ENCODE measurements at regions not wholly inside any gene's neighbourhood (a gene's known extent, or its start where the extent isn't known, plus 50 kb on each side); places are given as distances from the start of the nearest gene placed in this dataset.

DNA sequence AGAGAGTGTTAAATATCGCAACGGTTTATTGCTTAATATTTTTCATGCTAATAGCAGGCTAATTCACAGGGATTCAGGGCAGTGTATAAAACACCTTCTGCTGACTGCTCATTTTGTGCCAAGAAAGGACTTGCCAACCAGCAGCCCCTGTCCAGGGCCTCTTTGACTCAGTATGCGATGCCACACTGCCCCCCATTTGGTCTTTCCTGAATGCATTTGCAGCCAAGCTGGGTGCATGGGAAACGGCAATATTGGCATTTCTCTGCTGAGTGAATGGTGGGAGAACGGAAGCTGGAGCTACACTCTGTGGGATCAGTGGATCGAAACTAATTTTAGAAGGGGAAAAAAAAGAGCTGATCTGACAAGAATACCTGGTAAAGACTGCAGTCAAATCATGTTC lies 152.9 kb upstream of the C16orf82 start:
- no peak for DNase-seq (ENCODE audit: low read depth)
- H3K4me3 ChIP-seq (ENCODE audit: low read depth, low read length): no peak overlapping the region
- no peaks in the 10 kb centered on the region for H3K36me3 ChIP-seq (ENCODE audit: control insufficient read depth, insufficient read depth, low read length)
- ChIA-PET POLR2A (no interaction called here), CTCF (no interaction called here)
- TF ChIP-seq, protein P1, sequence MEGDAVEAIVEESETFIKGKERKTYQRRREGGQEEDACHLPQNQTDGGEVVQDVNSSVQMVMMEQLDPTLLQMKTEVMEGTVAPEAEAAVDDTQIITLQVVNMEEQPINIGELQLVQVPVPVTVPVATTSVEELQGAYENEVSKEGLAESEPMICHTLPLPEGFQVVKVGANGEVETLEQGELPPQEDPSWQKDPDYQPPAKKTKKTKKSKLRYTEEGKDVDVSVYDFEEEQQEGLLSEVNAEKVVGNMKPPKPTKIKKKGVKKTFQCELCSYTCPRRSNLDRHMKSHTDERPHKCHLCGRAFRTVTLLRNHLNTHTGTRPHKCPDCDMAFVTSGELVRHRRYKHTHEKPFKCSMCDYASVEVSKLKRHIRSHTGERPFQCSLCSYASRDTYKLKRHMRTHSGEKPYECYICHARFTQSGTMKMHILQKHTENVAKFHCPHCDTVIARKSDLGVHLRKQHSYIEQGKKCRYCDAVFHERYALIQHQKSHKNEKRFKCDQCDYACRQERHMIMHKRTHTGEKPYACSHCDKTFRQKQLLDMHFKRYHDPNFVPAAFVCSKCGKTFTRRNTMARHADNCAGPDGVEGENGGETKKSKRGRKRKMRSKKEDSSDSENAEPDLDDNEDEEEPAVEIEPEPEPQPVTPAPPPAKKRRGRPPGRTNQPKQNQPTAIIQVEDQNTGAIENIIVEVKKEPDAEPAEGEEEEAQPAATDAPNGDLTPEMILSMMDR (IDR thresholded peaks at IDR 0.05; ENCODE audit: insufficient read depth, low read depth, low read length): no peak
- H3K27me3 ChIP-seq (ENCODE audit: control insufficient read depth, insufficient read depth, low read length): no peaks in the 10 kb centered on the region

DNA sequence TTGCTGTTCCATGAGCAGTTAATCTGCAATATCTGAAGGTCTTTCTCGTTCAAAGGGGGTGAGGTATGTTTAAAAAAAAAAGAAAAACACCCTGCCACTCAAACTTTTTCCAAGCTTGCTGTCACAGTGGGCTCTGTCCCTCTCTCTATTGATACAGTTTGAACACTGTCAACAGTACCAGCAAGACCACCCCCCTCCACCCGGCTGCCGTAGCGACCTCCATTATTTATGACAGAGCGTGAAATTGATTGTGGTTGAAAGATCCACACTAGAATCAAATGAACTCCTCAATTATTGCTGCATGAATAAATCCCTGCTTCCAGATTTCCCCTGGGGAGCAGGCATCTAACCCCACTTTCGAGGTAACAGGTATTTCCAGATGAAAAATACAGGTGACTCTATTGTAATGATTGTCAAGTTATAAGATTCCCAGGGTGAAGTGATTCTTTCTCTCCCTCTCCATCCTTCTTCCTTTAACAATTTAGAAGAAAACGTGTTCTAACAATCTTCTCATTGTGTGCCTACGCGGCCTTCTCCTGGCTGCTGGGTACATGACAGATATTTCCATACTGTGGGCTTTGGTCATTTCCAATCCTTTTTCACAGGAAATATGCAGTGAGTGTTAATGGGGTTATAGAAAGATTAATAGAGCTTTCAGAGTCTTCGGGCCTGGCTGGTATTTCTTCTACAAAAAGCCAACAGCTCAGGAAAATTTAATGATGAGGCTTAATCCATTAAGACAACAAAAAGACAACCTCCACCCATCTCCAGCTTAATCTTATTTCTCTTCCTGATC lies 135.7 kb upstream of the C16orf82 start:
- H3K27me3 ChIP-seq (ENCODE audit: control insufficient read depth, insufficient read depth, low read length): no peaks in the 10 kb centered on the region
- TF ChIP-seq, protein P1 (IDR thresholded peaks at IDR 0.05; ENCODE audit: insufficient read depth, low read depth, low read length): no peak
- ChIA-PET POLR2A (no interaction called here), CTCF (no interaction called here)
- DNase-seq (ENCODE audit: low read depth): no peak
- no peak overlapping the region for H3K4me3 ChIP-seq (ENCODE audit: low read depth, low read length)
- no peaks in the 10 kb centered on the region for H3K36me3 ChIP-seq (ENCODE audit: control insufficient read depth, insufficient read depth, low read length)

DNA sequence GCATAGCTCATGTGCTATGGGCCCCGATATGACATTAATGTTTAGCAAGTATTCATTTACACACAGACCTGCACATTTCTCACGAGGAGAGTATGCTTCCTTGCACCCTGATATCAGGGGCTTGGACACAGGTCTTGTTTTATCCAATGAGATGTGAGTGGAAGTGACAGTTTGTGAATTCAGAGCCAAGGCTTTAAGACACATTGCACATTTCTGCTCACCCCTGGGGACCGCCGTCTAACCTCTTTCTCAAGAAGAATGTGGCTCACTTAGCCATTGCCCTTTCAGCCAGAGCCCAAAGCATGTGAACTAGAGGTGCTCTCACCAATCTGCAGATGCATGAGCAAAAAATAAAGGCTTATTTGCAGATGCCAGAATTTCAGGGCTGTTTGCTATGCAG lies 116.1 kb upstream of the C16orf82 start:
- TF ChIP-seq, protein P1 (IDR thresholded peaks at IDR 0.05; ENCODE audit: insufficient read depth, low read depth, low read length): no peak
- POLR2A ChIA-PET: no interaction called here
- Histone ChIP-seq H3K36me3 (ENCODE audit: control insufficient read depth, insufficient read depth, low read length) (no peaks in the 10 kb centered on the region), H3K4me3 (ENCODE audit: low read depth, low read length) (no peak overlapping the region), H3K27me3 (ENCODE audit: control insufficient read depth, insufficient read depth, low read length) (no peaks in the 10 kb centered on the region)
- CTCF ChIA-PET: no interaction called here
- DNase-seq (ENCODE audit: low read depth): no peak

DNA sequence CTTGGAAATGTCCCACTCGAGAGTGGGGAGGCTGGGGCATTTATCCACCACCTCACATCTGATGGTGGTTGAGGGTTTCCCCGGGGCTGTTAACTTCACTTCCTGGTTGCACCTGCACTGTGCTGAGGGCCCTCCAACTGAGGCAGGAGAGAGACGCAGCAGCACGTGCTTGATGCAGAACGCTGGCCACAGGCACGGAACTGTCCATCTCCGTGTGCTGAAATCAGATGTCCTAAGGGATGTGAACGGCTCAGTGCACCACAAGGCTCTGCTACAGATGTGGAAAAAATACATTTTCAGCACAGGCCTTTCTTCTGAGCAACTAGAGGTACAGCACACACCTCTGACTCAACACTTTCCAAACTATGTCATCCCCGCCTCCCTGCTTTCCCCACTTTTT lies 114.8 kb upstream of the C16orf82 start:
- Histone ChIP-seq H3K36me3 (ENCODE audit: control insufficient read depth, insufficient read depth, low read length) (no peaks in the 10 kb centered on the region), H3K4me3 (ENCODE audit: low read depth, low read length) (no peak overlapping the region), H3K27me3 (ENCODE audit: control insufficient read depth, insufficient read depth, low read length) (no peaks in the 10 kb centered on the region)
- no peak for DNase-seq (ENCODE audit: low read depth)
- TF ChIP-seq, protein P1 (IDR thresholded peaks at IDR 0.05; ENCODE audit: insufficient read depth, low read depth, low read length): no peak
- ChIA-PET CTCF (no interaction called here), POLR2A (no interaction called here)

DNA sequence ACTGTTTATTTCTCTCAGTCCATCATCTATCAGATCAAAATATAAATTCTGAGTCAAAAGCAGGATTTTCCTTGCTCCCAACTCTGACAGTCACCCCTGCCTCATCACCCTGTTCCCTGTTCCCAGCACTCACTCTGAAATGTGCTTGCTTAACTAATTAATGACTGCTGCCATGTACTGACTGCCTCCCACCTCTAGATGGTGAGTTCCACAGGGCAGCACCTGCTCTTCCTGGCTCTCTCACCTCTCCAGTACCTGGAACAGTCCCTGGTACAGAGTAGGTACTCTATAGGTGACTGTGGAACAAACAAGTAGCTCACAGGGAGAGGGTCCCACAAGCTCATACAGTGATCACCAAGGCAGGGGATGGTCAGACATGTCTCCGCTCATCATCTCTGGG lies 114.3 kb upstream of the C16orf82 start:
- Histone ChIP-seq H3K27me3 (ENCODE audit: control insufficient read depth, insufficient read depth, low read length) (no peaks in the 10 kb centered on the region), H3K4me3 (ENCODE audit: low read depth, low read length) (no peak overlapping the region), H3K36me3 (ENCODE audit: control insufficient read depth, insufficient read depth, low read length) (no peaks in the 10 kb centered on the region)
- no peak for DNase-seq (ENCODE audit: low read depth)
- CTCF ChIA-PET: no interaction called here
- TF ChIP-seq, protein P1 (IDR thresholded peaks at IDR 0.05; ENCODE audit: insufficient read depth, low read depth, low read length): no peak
- POLR2A ChIA-PET: no interaction called here
